K562 (cell line): ENCODE measurements at regions not wholly inside any gene's neighbourhood (a gene's known extent, or its start where the extent isn't known, plus 50 kb on each side); places are given as distances from the start of the nearest gene placed in this dataset.

Experiments used
- ATAC-seq: fragments of 200-7000 bp; cut with Tn5 transposase; 3 replicates; pipeline ENCODE4 v1.9.1; 2020; ENCODE audit warnings: moderate library complexity
- BruUV-seq: library from RNA; stranded (reverse); fragments of 400-500 nt; replicated peaks from 2 replicates; lab custom pipeline; 2021; lab: Mats Ljungman, UMichigan
- CTCF ChIA-PET: fragments of 300-600 bp; formaldehyde crosslinking; extraction: SDS; loops from one replicate; lab custom pipeline; 2021; ENCODE audit warnings: low intra/inter-chr PET ratio; lab: Yijun Ruan, JAX
- POLR2A ChIA-PET: fragments of 300-600, 350-650 bp; sonication (Branson Sonifier 250); formaldehyde crosslinking; extraction: SDS; loops from one replicate; lab custom pipeline; 2021; ENCODE audit warnings: antibody characterized with exemption, inconsistent platforms; lab: Yijun Ruan, JAX
- DNase-seq, 4 experiments: peaks; one replicate each; pipeline versions ENCODE4 v3.0.0 to v3.0.0-alpha.2; 2011 to 2018; ENCODE audit warnings: low spot score in 3 of 4, mixed read lengths in 3 of 4; ENCODE audit errors: extremely low read depth in 1 of 4
- FAIRE-seq: peaks from 2 replicates; lab custom pipeline; 2011; peaks lifted over from hg19 to GRCh38; lab: Jason Lieb, UNC
- H2AFZ ChIP-seq: 2 replicates; pipeline ENCODE4 v1.6.0; 2011; ENCODE audit warnings: low read depth, low read length, control low read depth, inconsistent platforms
- H3K27ac ChIP-seq: fragments of 200-600 bp; 3 replicates; pipeline ENCODE4 v1.8.0; 2011; ENCODE audit warnings: low read depth, mild to moderate bottlenecking, control low read depth, inconsistent platforms, low read length, moderate library complexity, mixed read lengths; ENCODE audit errors: extremely low read depth
- H3K27me3 ChIP-seq, 2 experiments: fragments of 300-600 bp in 1 of 2; 2 replicates in 1 of 2; 3 replicates in 1 of 2; pipeline versions ENCODE4 v1.6.0 to v1.8.0; 2011; ENCODE audit warnings: inconsistent platforms in 2 of 2, low read length in 2 of 2, mild to moderate bottlenecking in 1 of 2, mixed read lengths in 1 of 2, moderate library complexity in 1 of 2; ENCODE audit not compliant: control insufficient read depth in 2 of 2, insufficient read depth in 2 of 2
- H3K36me3 ChIP-seq: fragments of 300-600 bp; 3 replicates; pipeline ENCODE4 v1.8.0; 2011; ENCODE audit warnings: mild to moderate bottlenecking, low read length, inconsistent platforms; ENCODE audit not compliant: control insufficient read depth, insufficient read depth
- H3K4me1 ChIP-seq, 2 experiments: fragments of 200-600 bp in 1 of 2; replicated peaks in 1 of 2; 2 replicates in 1 of 2; 3 replicates in 1 of 2; pipeline versions ENCODE4 v1.5.1 to v1.8.0; 2011; ENCODE audit warnings: inconsistent platforms in 2 of 2, low read length in 2 of 2, mild to moderate bottlenecking in 1 of 2, mixed read lengths in 1 of 2, moderate library complexity in 1 of 2; ENCODE audit not compliant: control insufficient read depth in 2 of 2, insufficient read depth in 2 of 2
- H3K4me2 ChIP-seq: 2 replicates; pipeline ENCODE4 v1.6.1; 2011; ENCODE audit warnings: low read length, control low read depth, inconsistent platforms, mixed read lengths; ENCODE audit not compliant: insufficient read depth
- H3K4me3 ChIP-seq: fragments of 200-600 bp; sonication (generic), shearing (Covaris generic); 2 replicates; pipeline ENCODE4 v1.5.1; 2016; ENCODE audit warnings: control low read depth, inconsistent platforms
- H3K79me2 ChIP-seq: fragments of 200-600 bp; 3 replicates; pipeline ENCODE4 v1.8.0; 2011; ENCODE audit warnings: low read length, inconsistent platforms; ENCODE audit not compliant: control insufficient read depth, insufficient read depth
- H3K9ac ChIP-seq, 2 experiments: 2 replicates each; pipeline versions ENCODE4 v1.6.0 to v1.6.1; 2011; ENCODE audit warnings: low read depth in 2 of 2, low read length in 2 of 2, control low read depth in 1 of 2, inconsistent platforms in 1 of 2, mild to moderate bottlenecking in 1 of 2, mixed read lengths in 1 of 2; ENCODE audit not compliant: insufficient read depth in 1 of 2
- H3K9me1 ChIP-seq: one replicate; pipeline ENCODE4 v1.6.0; 2011; ENCODE audit warnings: inconsistent platforms, mild to moderate bottlenecking, low read length, moderate library complexity; ENCODE audit not compliant: control insufficient read depth, insufficient read depth
- H3K9me3 ChIP-seq: replicated peaks from 2 replicates; pipeline ENCODE4 v1.5.1; 2011; ENCODE audit warnings: low read depth, low read length, inconsistent platforms; ENCODE audit not compliant: control insufficient read depth, insufficient read depth
- H4K20me1 ChIP-seq: replicated peaks from 2 replicates; pipeline ENCODE4 v1.6.1; 2011; ENCODE audit warnings: low read length, inconsistent platforms, mixed read lengths; ENCODE audit not compliant: control insufficient read depth, insufficient read depth
- AFF1 ChIP-seq, 2 experiments: fragments of 450-650 bp; IDR thresholded peaks; 2 replicates each; pipeline ENCODE4 v1.6.1; 2018; ENCODE audit warnings: mild to moderate bottlenecking in 2 of 2, low read depth in 1 of 2; ENCODE audit not compliant: partially characterized antibody in 2 of 2
- ESRRB ChIP-seq: fragments of 250-450 bp; sonication (Bioruptor Pico); IDR thresholded peaks from 2 replicates; pipeline ENCODE4 v1.5.0; 2020; ENCODE audit warnings: mild to moderate bottlenecking, moderate library complexity, borderline replicate concordance
- GTF2A2 ChIP-seq: IDR thresholded peaks from 2 replicates; pipeline ENCODE4 v1.6.1; 2016; ENCODE audit warnings: mild to moderate bottlenecking, missing genetic modification characterization, missing compliant biosample characterization
- HIVEP1 ChIP-seq: fragments of 250-450 bp; sonication (Bioruptor Pico); IDR thresholded peaks from 2 replicates; pipeline ENCODE4 v1.4.0; 2020; ENCODE audit warnings: mild to moderate bottlenecking
- MCM2 ChIP-seq: fragments of 450-650 bp; IDR thresholded peaks from 2 replicates; pipeline ENCODE4 v1.6.1; 2017; ENCODE audit warnings: low read depth, mild to moderate bottlenecking
- RAD21 ChIP-seq, 2 experiments: fragments of 250-450 bp in 1 of 2; fragments of 450-650 bp in 1 of 2; sonication (Bioruptor Pico) in 1 of 2; formaldehyde crosslinking in 1 of 2; IDR thresholded peaks in 1 of 2; conservative IDR thresholded peaks in 1 of 2; 2 replicates each; pipeline versions ENCODE4 v1.4.0 to v1.8.0; 2020 to 2022; ENCODE audit warnings: mild to moderate bottlenecking in 2 of 2, moderate library complexity in 1 of 2
- TAF15 ChIP-seq: fragments of 200-400 bp; formaldehyde crosslinking; IDR thresholded peaks from 2 replicates; pipeline ENCODE4 v1.6.1; 2017; ENCODE audit warnings: mild to moderate bottlenecking, low read depth, low read length, moderate library complexity
- YY1 ChIP-seq, 3 experiments: IDR thresholded peaks; 2 replicates each; pipeline ENCODE4 v1.6.1; 2011; ENCODE audit warnings: low read length in 2 of 3, mild to moderate bottlenecking in 2 of 3, moderate library complexity in 2 of 3, borderline replicate concordance in 1 of 3, control low read depth in 1 of 3, low read depth in 1 of 3; ENCODE audit not compliant: insufficient read depth in 3 of 3, insufficient replicate concordance in 2 of 3, control insufficient read depth in 1 of 3, insufficient read length in 1 of 3; ENCODE audit errors: extremely low read depth in 1 of 3
- ZNF408 ChIP-seq: fragments of 250-450 bp; sonication (Bioruptor Pico); IDR thresholded peaks from 2 replicates; pipeline ENCODE4 v1.4.0; 2020; ENCODE audit warnings: low read depth, mild to moderate bottlenecking, moderate library complexity
- WGBS: fragments of 100-300 bp; shearing (Covaris generic); methylation state at CpG from one replicate; pipeline ENCODE4 v1.1.6; 2016; ENCODE audit warnings: low coverage, mixed read lengths; ENCODE audit not compliant: insufficient coverage; ENCODE audit errors: missing lambda C conversion rate; 5-methylcytosine and 5-hydroxymethylcytosine counted together
- in situ Hi-C: fragments of 300-500 bp; cut with MboI; formaldehyde crosslinking; loops from 4 replicates; pipeline ENCODE4 v1.15.0; 2018; ENCODE audit warnings: inconsistent platforms, mixed read lengths
- intact Hi-C: fragments of 100-400 bp; cut with micrococcal nuclease; formaldehyde crosslinking; loops from 2 replicates; pipeline ENCODE4 v1.14.2; 2022
- TF ChIP-seq, protein P1 (sequence below): sonication (generic); formaldehyde crosslinking; IDR thresholded peaks from 2 replicates; pipeline ENCODE4 v1.4.0; 2020; ENCODE audit warnings: mild to moderate bottlenecking, missing genetic modification reagents
- TF ChIP-seq, protein P2 (sequence below): fragments of 450-650 bp; formaldehyde crosslinking; IDR thresholded peaks from 2 replicates; pipeline ENCODE4 v1.4.0; 2020; ENCODE audit warnings: mild to moderate bottlenecking, moderate library complexity

- intact Hi-C loops, result no loop called here
- DNase-seq (no peak), FAIRE-seq (no peak), ATAC-seq (no peak)
- H3K27me3 ChIP-seq, result peaks cover 0 to 16% of the 10 kb centered on the region in 2 experiments; a peak in 1 of 5 replicates
- in situ Hi-C loops, result no loop called here
- no TSS peak for BruUV-seq
- 1% methylated on average over 5 of the region's 5 CpGs for WGBS
- no peaks in the 10 kb centered on the region for H3K36me3 ChIP-seq
- no peak overlapping the region for H3K4me2 ChIP-seq
- H3K4me3 ChIP-seq, result no peak overlapping the region
- no peak overlapping the region for H3K9ac ChIP-seq
- no peak overlapping the region for H3K27ac ChIP-seq
- ChIA-PET POLR2A (interaction anchor here (1.2 kb wide), 1 partner anchor 104 kb away, joined by 3 read pairs; no protein-coding TSS in a partner anchor), CTCF (no interaction called here)
- no peaks in the 10 kb centered on the region for H4K20me1 ChIP-seq
- no peaks in the 10 kb centered on the region for H3K79me2 ChIP-seq
- no peak overlapping the region for H2AFZ ChIP-seq
- no peaks in the 10 kb centered on the region for H3K9me1 ChIP-seq
- no peaks in the 10 kb centered on the region for H3K9me3 ChIP-seq
- H3K4me1 ChIP-seq, result no peaks in the 10 kb centered on the region
- TF ChIP-seq, protein P1, sequence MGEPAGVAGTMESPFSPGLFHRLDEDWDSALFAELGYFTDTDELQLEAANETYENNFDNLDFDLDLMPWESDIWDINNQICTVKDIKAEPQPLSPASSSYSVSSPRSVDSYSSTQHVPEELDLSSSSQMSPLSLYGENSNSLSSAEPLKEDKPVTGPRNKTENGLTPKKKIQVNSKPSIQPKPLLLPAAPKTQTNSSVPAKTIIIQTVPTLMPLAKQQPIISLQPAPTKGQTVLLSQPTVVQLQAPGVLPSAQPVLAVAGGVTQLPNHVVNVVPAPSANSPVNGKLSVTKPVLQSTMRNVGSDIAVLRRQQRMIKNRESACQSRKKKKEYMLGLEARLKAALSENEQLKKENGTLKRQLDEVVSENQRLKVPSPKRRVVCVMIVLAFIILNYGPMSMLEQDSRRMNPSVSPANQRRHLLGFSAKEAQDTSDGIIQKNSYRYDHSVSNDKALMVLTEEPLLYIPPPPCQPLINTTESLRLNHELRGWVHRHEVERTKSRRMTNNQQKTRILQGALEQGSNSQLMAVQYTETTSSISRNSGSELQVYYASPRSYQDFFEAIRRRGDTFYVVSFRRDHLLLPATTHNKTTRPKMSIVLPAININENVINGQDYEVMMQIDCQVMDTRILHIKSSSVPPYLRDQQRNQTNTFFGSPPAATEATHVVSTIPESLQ, result no peak
- TF ChIP-seq TAF15, result no peak
- TF ChIP-seq MCM2, result no peak
- TF ChIP-seq RAD21 (CRISPR knock-in tag; conservative IDR thresholded peaks at IDR 0.05 in 1 of 2, IDR thresholded peaks at IDR 0.05 in 1 of 2), result no peak
- TF ChIP-seq HIVEP1, result no peak
- TF ChIP-seq AFF1 (IDR thresholded peaks at IDR 0.05; ENCODE audit: low read depth in 1 of 2, partially characterized antibody in 2 of 2), result no peak
- TF ChIP-seq ZNF408, result no peak
- no peak for TF ChIP-seq YY1 (IDR thresholded peaks at IDR 0.05; ENCODE audit: borderline replicate concordance in 1 of 3, control insufficient read depth in 1 of 3, extremely low read depth in 1 of 3, insufficient read depth in 3 of 3, insufficient read length in 1 of 3, insufficient replicate concordance in 2 of 3, low read depth in 1 of 3, low read length in 2 of 3)
- TF ChIP-seq GTF2A2 (tag), result no peak
- no peak for TF ChIP-seq ESRRB (CRISPR knock-in tag)
- TF ChIP-seq, protein P2, sequence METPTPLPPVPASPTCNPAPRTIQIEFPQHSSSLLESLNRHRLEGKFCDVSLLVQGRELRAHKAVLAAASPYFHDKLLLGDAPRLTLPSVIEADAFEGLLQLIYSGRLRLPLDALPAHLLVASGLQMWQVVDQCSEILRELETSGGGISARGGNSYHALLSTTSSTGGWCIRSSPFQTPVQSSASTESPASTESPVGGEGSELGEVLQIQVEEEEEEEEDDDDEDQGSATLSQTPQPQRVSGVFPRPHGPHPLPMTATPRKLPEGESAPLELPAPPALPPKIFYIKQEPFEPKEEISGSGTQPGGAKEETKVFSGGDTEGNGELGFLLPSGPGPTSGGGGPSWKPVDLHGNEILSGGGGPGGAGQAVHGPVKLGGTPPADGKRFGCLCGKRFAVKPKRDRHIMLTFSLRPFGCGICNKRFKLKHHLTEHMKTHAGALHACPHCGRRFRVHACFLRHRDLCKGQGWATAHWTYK (CRISPR knock-in tag), result no peak
Observed at GRCh38 chr15:72939514-72940228, 112.6 kb upstream of the NEO1 start.
